BE2C (cell line): ENCODE measurements at regions not wholly inside any gene's neighbourhood (a gene's known extent, or its start where the extent isn't known, plus 50 kb on each side); places are given as distances from the start of the nearest gene placed in this dataset.

Experiments
- DNase-seq: peaks from one replicate; pipeline ENCODE4 v3.0.0-alpha.2; 2020
- H3K27me3 ChIP-seq: fragments of 250-450 bp; sonication (Bioruptor Pico); 2 replicates; pipeline ENCODE4 v1.5.1; 2020; ENCODE audit warnings: mild to moderate bottlenecking
- H3K36me3 ChIP-seq: fragments of 250-450 bp; sonication (Bioruptor Pico); 2 replicates; pipeline ENCODE4 v1.5.1; 2020; ENCODE audit warnings: mild to moderate bottlenecking
- H3K4me1 ChIP-seq: fragments of 250-450 bp; sonication (Bioruptor Pico); 2 replicates; pipeline ENCODE4 v1.5.1; 2020
- H3K4me3 ChIP-seq: 2 replicates; pipeline ENCODE4 v1.5.1; 2011; ENCODE audit warnings: low read depth, low read length
- H3K9me3 ChIP-seq: fragments of 250-450 bp; sonication (Bioruptor Pico); 2 replicates; pipeline ENCODE4 v1.5.1; 2020
- CTCF ChIP-seq: IDR thresholded peaks from 2 replicates; pipeline ENCODE4 v1.5.1; 2012; ENCODE audit warnings: mild to moderate bottlenecking, low read depth, low read length

GRCh38 chr21:28773036-28773435 lies 219.6 kb downstream of the LTN1 start:
- DNase-seq, result no peak
- Histone ChIP-seq H3K36me3 (no peaks in the 10 kb centered on the region), H3K9me3 (no peaks in the 10 kb centered on the region), H3K27me3 (no peaks in the 10 kb centered on the region), H3K4me1 (no peaks in the 10 kb centered on the region), H3K4me3 (no peak overlapping the region)
- TF ChIP-seq CTCF, result no peak

GRCh38 chr21:28771790-28772501 lies 220.7 kb downstream of the LTN1 start:
- no peak for DNase-seq

GRCh38 chr21:28770867-28771661 lies 221.6 kb downstream of the LTN1 start:
- H3K4me3 ChIP-seq, result no peak overlapping the region
- H3K9me3 ChIP-seq, result no peaks in the 10 kb centered on the region
- TF ChIP-seq CTCF, result no peak
- no peaks in the 10 kb centered on the region for H3K4me1 ChIP-seq
- no peaks in the 10 kb centered on the region for H3K27me3 ChIP-seq
- no peak for DNase-seq
- H3K36me3 ChIP-seq, result no peaks in the 10 kb centered on the region

More at GRCh38 chr21:28771790-28772501, 220.7 kb downstream of the LTN1 start:
- Histone ChIP-seq H3K4me3 (no peak overlapping the region), H3K9me3 (no peaks in the 10 kb centered on the region), H3K36me3 (no peaks in the 10 kb centered on the region), H3K27me3 (no peaks in the 10 kb centered on the region), H3K4me1 (no peaks in the 10 kb centered on the region)
- TF ChIP-seq CTCF, result no peak

GRCh38 chr21:28769683-28770082 lies 223.0 kb downstream of the LTN1 start:
- no peak for DNase-seq
- Histone ChIP-seq H3K4me3 (no peak overlapping the region), H3K9me3 (no peaks in the 10 kb centered on the region), H3K27me3 (no peaks in the 10 kb centered on the region), H3K4me1 (no peaks in the 10 kb centered on the region), H3K36me3 (no peaks in the 10 kb centered on the region)
- no peak for TF ChIP-seq CTCF

- no peaks in the 10 kb centered on the region for H3K36me3 ChIP-seq
- no peaks in the 10 kb centered on the region for H3K27me3 ChIP-seq
- DNase-seq, result no peak
- H3K4me1 ChIP-seq, result no peaks in the 10 kb centered on the region
- no peak overlapping the region for H3K4me3 ChIP-seq
- no peaks in the 10 kb centered on the region for H3K9me3 ChIP-seq
- no peak for TF ChIP-seq CTCF
These were observed 223.9 kb downstream of the LTN1 start for GRCh38 chr21:28768753-28769152.

- no peak overlapping the region for H3K4me3 ChIP-seq
- DNase-seq, result no peak
- H3K4me1 ChIP-seq, result no peaks in the 10 kb centered on the region
- no peaks in the 10 kb centered on the region for H3K27me3 ChIP-seq
- no peaks in the 10 kb centered on the region for H3K36me3 ChIP-seq
- H3K9me3 ChIP-seq, result no peaks in the 10 kb centered on the region
- TF ChIP-seq CTCF, result no peak
These were observed 225.2 kb downstream of the LTN1 start for GRCh38 chr21:28767523-28767922.
